ENCODE measurements at regions not wholly inside any gene's neighbourhood (a gene's known extent, or its start where the extent isn't known, plus 50 kb on each side); places are given as distances from the start of the nearest gene placed in this dataset.

DNA sequence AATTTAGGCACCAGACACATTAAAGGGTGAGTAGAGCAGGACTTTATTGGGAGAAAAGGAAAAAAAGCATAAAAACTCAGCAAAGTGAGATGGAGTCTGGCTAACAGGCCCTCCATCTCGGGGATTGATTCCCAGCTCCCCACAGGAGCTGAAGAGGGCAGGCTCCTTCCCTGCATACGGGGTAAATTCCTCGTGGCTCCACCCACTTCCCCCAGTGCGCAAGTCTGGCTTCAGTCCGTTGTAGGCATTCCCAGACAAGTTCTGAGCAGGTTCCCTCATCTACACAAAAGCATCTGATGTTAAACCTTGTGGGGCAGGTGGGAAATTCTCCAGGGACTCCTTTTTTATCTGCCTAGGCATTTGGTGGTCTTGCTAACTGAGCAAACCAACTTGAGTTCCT, 722.6 kb downstream of the ZNF385D start:
- no peaks in the 10 kb centered on the region for H3K27me3 ChIP-seq
- WGBS, 2 donors: 78 to 85% methylated on average over 5 of the region's 5 CpGs
- DNase-seq (ENCODE audit: low spot score in 2 of 2): no peak
- H3K4me3 ChIP-seq: no peak overlapping the region
- H3K36me3 ChIP-seq: no peaks in the 10 kb centered on the region
- H3K27ac ChIP-seq: no peak overlapping the region
- no peaks in the 10 kb centered on the region for H3K9me3 ChIP-seq
- no peaks in the 10 kb centered on the region for H3K4me1 ChIP-seq
- no peak for TF ChIP-seq POLR2A (IDR thresholded peaks at IDR 0.05)
- TF ChIP-seq EP300 (IDR thresholded peaks at IDR 0.05): no peak
- TF ChIP-seq, protein P1, sequence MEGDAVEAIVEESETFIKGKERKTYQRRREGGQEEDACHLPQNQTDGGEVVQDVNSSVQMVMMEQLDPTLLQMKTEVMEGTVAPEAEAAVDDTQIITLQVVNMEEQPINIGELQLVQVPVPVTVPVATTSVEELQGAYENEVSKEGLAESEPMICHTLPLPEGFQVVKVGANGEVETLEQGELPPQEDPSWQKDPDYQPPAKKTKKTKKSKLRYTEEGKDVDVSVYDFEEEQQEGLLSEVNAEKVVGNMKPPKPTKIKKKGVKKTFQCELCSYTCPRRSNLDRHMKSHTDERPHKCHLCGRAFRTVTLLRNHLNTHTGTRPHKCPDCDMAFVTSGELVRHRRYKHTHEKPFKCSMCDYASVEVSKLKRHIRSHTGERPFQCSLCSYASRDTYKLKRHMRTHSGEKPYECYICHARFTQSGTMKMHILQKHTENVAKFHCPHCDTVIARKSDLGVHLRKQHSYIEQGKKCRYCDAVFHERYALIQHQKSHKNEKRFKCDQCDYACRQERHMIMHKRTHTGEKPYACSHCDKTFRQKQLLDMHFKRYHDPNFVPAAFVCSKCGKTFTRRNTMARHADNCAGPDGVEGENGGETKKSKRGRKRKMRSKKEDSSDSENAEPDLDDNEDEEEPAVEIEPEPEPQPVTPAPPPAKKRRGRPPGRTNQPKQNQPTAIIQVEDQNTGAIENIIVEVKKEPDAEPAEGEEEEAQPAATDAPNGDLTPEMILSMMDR (IDR thresholded peaks at IDR 0.05): no peak

DNA sequence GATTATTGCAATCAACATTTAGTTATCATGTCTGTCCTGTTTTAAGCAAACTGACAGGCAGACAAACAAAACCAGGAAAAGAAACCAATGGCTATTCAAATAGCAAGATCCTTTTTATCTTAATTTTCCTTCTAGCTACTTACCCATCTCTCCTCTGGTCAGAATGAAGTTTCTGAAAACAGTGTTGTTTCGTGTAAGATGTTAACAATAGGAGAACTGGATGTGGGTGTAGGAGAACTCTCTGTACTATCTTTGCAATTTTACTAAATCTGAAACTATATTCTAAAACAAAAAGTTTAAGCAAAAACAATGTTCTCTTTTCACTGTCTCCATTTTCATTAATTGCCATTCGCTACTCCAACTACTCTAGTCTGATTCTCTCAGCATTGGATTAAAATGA, 726.4 kb downstream of the ZNF385D start:
- H3K4me1 ChIP-seq: no peaks in the 10 kb centered on the region
- H3K27me3 ChIP-seq: no peaks in the 10 kb centered on the region
- 87 to 88% methylated on average over 2 of the region's 2 CpGs for WGBS, 2 donors
- no peaks in the 10 kb centered on the region for H3K9me3 ChIP-seq
- DNase-seq (ENCODE audit: low spot score in 2 of 2): no peak
- H3K4me3 ChIP-seq: no peak overlapping the region
- no peak overlapping the region for H3K27ac ChIP-seq
- H3K36me3 ChIP-seq: no peaks in the 10 kb centered on the region
- no peak for TF ChIP-seq POLR2A (IDR thresholded peaks at IDR 0.05)
- TF ChIP-seq, protein P1 (IDR thresholded peaks at IDR 0.05): no peak
- no peak for TF ChIP-seq EP300 (IDR thresholded peaks at IDR 0.05)

DNA sequence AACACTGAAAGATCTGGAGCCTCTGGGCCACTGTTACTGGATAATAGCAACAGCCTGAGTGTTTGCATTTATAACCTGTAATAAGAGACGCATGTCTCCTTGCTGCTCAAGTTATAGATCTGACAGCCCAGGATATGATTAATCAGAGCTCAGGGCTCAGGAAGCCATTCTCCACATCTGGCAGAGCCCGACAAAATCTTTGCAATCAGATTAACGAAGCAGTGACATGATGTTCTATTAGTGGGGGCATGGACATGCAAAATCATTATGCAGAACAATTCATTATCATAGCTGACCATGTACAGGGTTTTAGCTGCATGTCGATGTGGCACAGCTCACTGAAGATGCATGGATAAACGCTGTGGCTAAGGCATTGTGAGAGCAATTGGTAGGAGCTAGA, 730.3 kb downstream of the ZNF385D start:
- Histone ChIP-seq H3K27ac (no peak overlapping the region), H3K9me3 (peaks cover 0 to 10% (median 2%) of the 10 kb centered on the region in 4 donors), H3K27me3 (no peaks in the 10 kb centered on the region), H3K4me3 (no peak overlapping the region), H3K36me3 (no peaks in the 10 kb centered on the region), H3K4me1 (no peaks in the 10 kb centered on the region)
- no peak for TF ChIP-seq POLR2A (IDR thresholded peaks at IDR 0.05)
- TF ChIP-seq EP300 (IDR thresholded peaks at IDR 0.05): no peak
- TF ChIP-seq, protein P1 (IDR thresholded peaks at IDR 0.05): no peak
- DNase-seq (ENCODE audit: low spot score in 2 of 2): no peak
- 69 to 75% methylated on average over 5 of the region's 5 CpGs for WGBS, 2 donors

DNA sequence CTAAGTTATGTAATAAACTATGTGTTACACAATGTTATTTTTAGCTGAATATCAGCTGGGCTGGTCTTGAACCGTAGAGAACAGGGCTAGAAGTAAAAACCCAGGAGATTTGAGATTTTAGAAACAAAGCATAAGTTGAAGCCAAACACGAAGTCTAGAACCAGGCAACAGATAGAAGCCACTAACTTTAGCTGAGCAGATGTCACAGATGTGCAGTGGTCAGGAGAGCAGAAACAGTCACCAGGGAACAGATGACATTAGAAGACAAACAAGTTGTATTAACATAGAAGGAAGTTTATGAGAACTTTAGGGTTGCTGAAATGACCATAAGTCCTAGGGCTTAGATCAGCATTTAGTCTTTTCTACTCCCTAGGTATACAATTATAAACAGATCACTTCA, 731.0 kb downstream of the ZNF385D start:
- H3K27ac ChIP-seq: no peak overlapping the region
- 60 to 62% methylated on average over 2 of the region's 2 CpGs for WGBS, 2 donors
- TF ChIP-seq POLR2A (IDR thresholded peaks at IDR 0.05): no peak
- TF ChIP-seq EP300 (IDR thresholded peaks at IDR 0.05): no peak
- TF ChIP-seq, protein P1 (IDR thresholded peaks at IDR 0.05): no peak
- no peaks in the 10 kb centered on the region for H3K36me3 ChIP-seq
- no peaks in the 10 kb centered on the region for H3K27me3 ChIP-seq
- H3K9me3 ChIP-seq: peaks cover 0 to 10% (median 2%) of the 10 kb centered on the region in 4 donors
- H3K4me1 ChIP-seq: no peaks in the 10 kb centered on the region
- H3K4me3 ChIP-seq: no peak overlapping the region
- no peak for DNase-seq (ENCODE audit: low spot score in 2 of 2)

DNA sequence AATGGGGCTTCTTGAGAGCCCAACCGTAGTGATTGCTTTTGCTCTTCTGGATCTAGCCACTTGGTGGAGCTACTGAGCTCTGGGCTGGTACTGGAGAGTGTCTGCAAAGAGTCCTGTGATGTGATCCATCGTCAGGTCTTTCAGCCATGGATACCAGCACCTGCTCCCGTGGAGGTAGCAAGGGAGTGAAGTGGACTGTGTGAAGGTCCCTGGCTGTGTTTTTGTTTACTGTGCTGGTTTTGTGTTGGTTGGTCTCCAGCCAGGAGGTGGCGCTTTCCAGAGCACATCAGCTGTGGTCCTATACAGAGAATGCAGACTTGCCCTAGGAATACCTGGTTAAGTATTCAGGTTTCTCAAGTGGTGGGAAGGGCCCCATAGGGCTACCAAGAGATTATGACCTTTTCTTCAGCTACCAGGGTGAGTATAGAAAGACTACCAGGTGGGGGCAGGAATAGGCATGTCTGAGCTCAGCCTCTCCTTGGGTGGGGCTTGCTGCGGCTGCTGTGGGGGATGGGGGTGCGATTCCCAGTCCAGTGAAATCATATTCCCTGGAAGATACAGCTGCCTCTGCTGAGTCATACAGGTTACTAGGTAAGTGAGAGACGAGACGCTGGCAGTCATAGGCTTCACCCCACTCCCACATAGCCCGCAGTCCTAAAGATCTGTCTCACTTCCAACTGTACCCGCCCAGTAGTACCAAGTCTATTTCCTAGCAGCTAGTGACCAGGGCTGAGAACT, 733.7 kb downstream of the ZNF385D start:
- no peaks in the 10 kb centered on the region for H3K4me1 ChIP-seq
- 89 to 90% methylated on average over 8 to 10 of the region's 10 CpGs for WGBS, 2 donors
- no peak for DNase-seq (ENCODE audit: low spot score in 2 of 2)
- TF ChIP-seq POLR2A (IDR thresholded peaks at IDR 0.05) (no peak), EP300 (IDR thresholded peaks at IDR 0.05) (no peak)
- TF ChIP-seq, protein P1 (IDR thresholded peaks at IDR 0.05): no peak
- H3K9me3 ChIP-seq: peaks cover 0 to 12% (median 4%) of the 10 kb centered on the region in 4 donors
- no peaks in the 10 kb centered on the region for H3K36me3 ChIP-seq
- no peaks in the 10 kb centered on the region for H3K27me3 ChIP-seq
- no peak overlapping the region for H3K4me3 ChIP-seq
- no peak overlapping the region for H3K27ac ChIP-seq

All from tibial nerve (tissue), 4 donors.